ENCODE measurements at regions not wholly inside any gene's neighbourhood (a gene's known extent, or its start where the extent isn't known, plus 50 kb on each side); places are given as distances from the start of the nearest gene placed in this dataset.

- Histone ChIP-seq H3K36me3 (ENCODE audit: control insufficient read depth in 4 of 4, insufficient read depth in 4 of 4, low read length in 3 of 4) (no peaks in the 10 kb centered on the region), H3K27ac (ENCODE audit: insufficient read depth in 1 of 2, low read depth in 1 of 2, low read length in 2 of 2, poor library complexity in 1 of 2, severe bottlenecking in 2 of 2) (no peak overlapping the region), H3K4me3 (ENCODE audit: control insufficient read depth in 1 of 7, extremely low read depth in 1 of 7, insufficient read depth in 4 of 7, low read depth in 2 of 7, low read length in 6 of 7) (no peak overlapping the region), H3K27me3 (replicated peaks in 2 of 5; ENCODE audit: control insufficient read depth in 4 of 5, insufficient read depth in 5 of 5, low read length in 4 of 5) (no peaks in the 10 kb centered on the region), H3K4me1 (ENCODE audit: control extremely low read depth in 1 of 4, control insufficient read depth in 4 of 4, insufficient read depth in 4 of 4, low read length in 3 of 4) (no peaks in the 10 kb centered on the region), H3K9me3 (ENCODE audit: control extremely low read depth in 1 of 5, control insufficient read depth in 4 of 5, insufficient read depth in 2 of 5, low read depth in 1 of 5, low read length in 4 of 5) (no peaks in the 10 kb centered on the region)
- CTCF ChIA-PET, result no interaction called here
- DNase-seq, result no peak
- WGBS (ENCODE audit: insufficient coverage), result 63% methylated on average over 3 of the region's 3 CpGs
- POLR2A ChIA-PET, result no interaction called here
Measured at GRCh38 chr16:51306116-51306515, 155.0 kb upstream of the SALL1 start.

- no peak for DNase-seq
- CTCF ChIA-PET, result no interaction called here
- no peaks in the 10 kb centered on the region for H3K9me3 ChIP-seq (ENCODE audit: control extremely low read depth in 1 of 5, control insufficient read depth in 4 of 5, insufficient read depth in 2 of 5, low read depth in 1 of 5, low read length in 4 of 5)
- no peaks in the 10 kb centered on the region for H3K27me3 ChIP-seq (replicated peaks in 2 of 5; ENCODE audit: control insufficient read depth in 4 of 5, insufficient read depth in 5 of 5, low read length in 4 of 5)
- 78% methylated on average over 1 of the region's 2 CpGs for WGBS (ENCODE audit: insufficient coverage)
- H3K4me3 ChIP-seq (ENCODE audit: control insufficient read depth in 1 of 7, extremely low read depth in 1 of 7, insufficient read depth in 4 of 7, low read depth in 2 of 7, low read length in 6 of 7), result no peak overlapping the region
- no peak overlapping the region for H3K27ac ChIP-seq (ENCODE audit: insufficient read depth in 1 of 2, low read depth in 1 of 2, low read length in 2 of 2, poor library complexity in 1 of 2, severe bottlenecking in 2 of 2)
- POLR2A ChIA-PET, result no interaction called here
- no peaks in the 10 kb centered on the region for H3K4me1 ChIP-seq (ENCODE audit: control extremely low read depth in 1 of 4, control insufficient read depth in 4 of 4, insufficient read depth in 4 of 4, low read length in 3 of 4)
- no peaks in the 10 kb centered on the region for H3K36me3 ChIP-seq (ENCODE audit: control insufficient read depth in 4 of 4, insufficient read depth in 4 of 4, low read length in 3 of 4)
Measured at GRCh38 chr16:51305337-51305736, 154.3 kb upstream of the SALL1 start.

- CTCF ChIA-PET, result no interaction called here
- no peak for DNase-seq
- Histone ChIP-seq H3K4me3 (ENCODE audit: control insufficient read depth in 1 of 7, extremely low read depth in 1 of 7, insufficient read depth in 4 of 7, low read depth in 2 of 7, low read length in 6 of 7) (no peak overlapping the region), H3K27ac (ENCODE audit: insufficient read depth in 1 of 2, low read depth in 1 of 2, low read length in 2 of 2, poor library complexity in 1 of 2, severe bottlenecking in 2 of 2) (no peak overlapping the region), H3K27me3 (replicated peaks in 2 of 5; ENCODE audit: control insufficient read depth in 4 of 5, insufficient read depth in 5 of 5, low read length in 4 of 5) (no peaks in the 10 kb centered on the region), H3K9me3 (ENCODE audit: control extremely low read depth in 1 of 5, control insufficient read depth in 4 of 5, insufficient read depth in 2 of 5, low read depth in 1 of 5, low read length in 4 of 5) (peaks cover 0 to 3% (median 0%) of the 10 kb centered on the region in 5 experiments), H3K36me3 (ENCODE audit: control insufficient read depth in 4 of 4, insufficient read depth in 4 of 4, low read length in 3 of 4) (no peaks in the 10 kb centered on the region), H3K4me1 (ENCODE audit: control extremely low read depth in 1 of 4, control insufficient read depth in 4 of 4, insufficient read depth in 4 of 4, low read length in 3 of 4) (no peaks in the 10 kb centered on the region)
- POLR2A ChIA-PET, result no interaction called here
- WGBS (ENCODE audit: insufficient coverage), result no CpG with 5 or more reads among the region's 1 CpG
Measured at GRCh38 chr16:51302042-51302441, 151.0 kb upstream of the SALL1 start.

- ChIA-PET POLR2A (no interaction called here), CTCF (no interaction called here)
- H3K27me3 ChIP-seq (replicated peaks in 2 of 5; ENCODE audit: control insufficient read depth in 4 of 5, insufficient read depth in 5 of 5, low read length in 4 of 5), result no peaks in the 10 kb centered on the region
- whole genome bisulfite sequencing (ENCODE audit: insufficient coverage), result 100% methylated on average over 1 of the region's 1 CpG
- no peak for DNase-seq
- no peak overlapping the region for H3K4me3 ChIP-seq (ENCODE audit: control insufficient read depth in 1 of 7, extremely low read depth in 1 of 7, insufficient read depth in 4 of 7, low read depth in 2 of 7, low read length in 6 of 7)
- no peak overlapping the region for H3K27ac ChIP-seq (ENCODE audit: insufficient read depth in 1 of 2, low read depth in 1 of 2, low read length in 2 of 2, poor library complexity in 1 of 2, severe bottlenecking in 2 of 2)
- H3K4me1 ChIP-seq (ENCODE audit: control extremely low read depth in 1 of 4, control insufficient read depth in 4 of 4, insufficient read depth in 4 of 4, low read length in 3 of 4), result no peaks in the 10 kb centered on the region
- peaks cover 0 to 3% (median 0%) of the 10 kb centered on the region in 5 experiments for H3K9me3 ChIP-seq (ENCODE audit: control extremely low read depth in 1 of 5, control insufficient read depth in 4 of 5, insufficient read depth in 2 of 5, low read depth in 1 of 5, low read length in 4 of 5)
- no peaks in the 10 kb centered on the region for H3K36me3 ChIP-seq (ENCODE audit: control insufficient read depth in 4 of 4, insufficient read depth in 4 of 4, low read length in 3 of 4)
Measured at GRCh38 chr16:51298800-51299199, 147.7 kb upstream of the SALL1 start.

- no peak overlapping the region for H3K27ac ChIP-seq (ENCODE audit: insufficient read depth in 1 of 2, low read depth in 1 of 2, low read length in 2 of 2, poor library complexity in 1 of 2, severe bottlenecking in 2 of 2)
- ChIA-PET POLR2A (no interaction called here), CTCF (no interaction called here)
- no peaks in the 10 kb centered on the region for H3K36me3 ChIP-seq (ENCODE audit: control insufficient read depth in 4 of 4, insufficient read depth in 4 of 4, low read length in 3 of 4)
- peaks cover 0 to 3% (median 0%) of the 10 kb centered on the region in 5 experiments for H3K9me3 ChIP-seq (ENCODE audit: control extremely low read depth in 1 of 5, control insufficient read depth in 4 of 5, insufficient read depth in 2 of 5, low read depth in 1 of 5, low read length in 4 of 5)
- 100% methylated on average over 1 of the region's 4 CpGs for whole genome bisulfite sequencing (ENCODE audit: insufficient coverage)
- no peaks in the 10 kb centered on the region for H3K27me3 ChIP-seq (replicated peaks in 2 of 5; ENCODE audit: control insufficient read depth in 4 of 5, insufficient read depth in 5 of 5, low read length in 4 of 5)
- no peak for DNase-seq
- H3K4me3 ChIP-seq (ENCODE audit: control insufficient read depth in 1 of 7, extremely low read depth in 1 of 7, insufficient read depth in 4 of 7, low read depth in 2 of 7, low read length in 6 of 7), result no peak overlapping the region
- H3K4me1 ChIP-seq (ENCODE audit: control extremely low read depth in 1 of 4, control insufficient read depth in 4 of 4, insufficient read depth in 4 of 4, low read length in 3 of 4), result no peaks in the 10 kb centered on the region
Measured at GRCh38 chr16:51290442-51291285, 139.6 kb upstream of the SALL1 start.

- DNase-seq, result no peak
- H3K4me1 ChIP-seq (ENCODE audit: control extremely low read depth in 1 of 4, control insufficient read depth in 4 of 4, insufficient read depth in 4 of 4, low read length in 3 of 4), result no peaks in the 10 kb centered on the region
- CTCF ChIA-PET, result no interaction called here
- POLR2A ChIA-PET, result no interaction called here
- H3K36me3 ChIP-seq (ENCODE audit: control insufficient read depth in 4 of 4, insufficient read depth in 4 of 4, low read length in 3 of 4), result no peaks in the 10 kb centered on the region
- H3K27me3 ChIP-seq (replicated peaks in 2 of 5; ENCODE audit: control insufficient read depth in 4 of 5, insufficient read depth in 5 of 5, low read length in 4 of 5), result no peaks in the 10 kb centered on the region
- H3K9me3 ChIP-seq (ENCODE audit: control extremely low read depth in 1 of 5, control insufficient read depth in 4 of 5, insufficient read depth in 2 of 5, low read depth in 1 of 5, low read length in 4 of 5), result peaks cover 0 to 3% (median 0%) of the 10 kb centered on the region in 5 experiments
- WGBS (ENCODE audit: insufficient coverage), result 50% methylated on average over 3 of the region's 3 CpGs
- H3K4me3 ChIP-seq (ENCODE audit: control insufficient read depth in 1 of 7, extremely low read depth in 1 of 7, insufficient read depth in 4 of 7, low read depth in 2 of 7, low read length in 6 of 7), result no peak overlapping the region
- no peak overlapping the region for H3K27ac ChIP-seq (ENCODE audit: insufficient read depth in 1 of 2, low read depth in 1 of 2, low read length in 2 of 2, poor library complexity in 1 of 2, severe bottlenecking in 2 of 2)
Measured at GRCh38 chr16:51289336-51289735, 138.3 kb upstream of the SALL1 start.

GRCh38 chr16:51287121-51287755, 136.2 kb upstream of the SALL1 start:
- no peak overlapping the region for H3K27ac ChIP-seq (ENCODE audit: insufficient read depth in 1 of 2, low read depth in 1 of 2, low read length in 2 of 2, poor library complexity in 1 of 2, severe bottlenecking in 2 of 2)
- no peaks in the 10 kb centered on the region for H3K4me1 ChIP-seq (ENCODE audit: control extremely low read depth in 1 of 4, control insufficient read depth in 4 of 4, insufficient read depth in 4 of 4, low read length in 3 of 4)
- DNase-seq, result no peak
- no peak overlapping the region for H3K4me3 ChIP-seq (ENCODE audit: control insufficient read depth in 1 of 7, extremely low read depth in 1 of 7, insufficient read depth in 4 of 7, low read depth in 2 of 7, low read length in 6 of 7)
- ChIA-PET CTCF (no interaction called here), POLR2A (no interaction called here)
- no peaks in the 10 kb centered on the region for H3K27me3 ChIP-seq (replicated peaks in 2 of 5; ENCODE audit: control insufficient read depth in 4 of 5, insufficient read depth in 5 of 5, low read length in 4 of 5)
- H3K9me3 ChIP-seq (ENCODE audit: control extremely low read depth in 1 of 5, control insufficient read depth in 4 of 5, insufficient read depth in 2 of 5, low read depth in 1 of 5, low read length in 4 of 5), result peaks cover 0 to 3% (median 0%) of the 10 kb centered on the region in 5 experiments
- H3K36me3 ChIP-seq (ENCODE audit: control insufficient read depth in 4 of 4, insufficient read depth in 4 of 4, low read length in 3 of 4), result no peaks in the 10 kb centered on the region
- WGBS (ENCODE audit: insufficient coverage), result 100% methylated on average over 2 of the region's 14 CpGs

Measured in common myeloid progenitor, CD34-positive (primary cell).